ENCODE measurements at regions not wholly inside any gene's neighbourhood (a gene's known extent, or its start where the extent isn't known, plus 50 kb on each side); places are given as distances from the start of the nearest gene placed in this dataset.

DNA sequence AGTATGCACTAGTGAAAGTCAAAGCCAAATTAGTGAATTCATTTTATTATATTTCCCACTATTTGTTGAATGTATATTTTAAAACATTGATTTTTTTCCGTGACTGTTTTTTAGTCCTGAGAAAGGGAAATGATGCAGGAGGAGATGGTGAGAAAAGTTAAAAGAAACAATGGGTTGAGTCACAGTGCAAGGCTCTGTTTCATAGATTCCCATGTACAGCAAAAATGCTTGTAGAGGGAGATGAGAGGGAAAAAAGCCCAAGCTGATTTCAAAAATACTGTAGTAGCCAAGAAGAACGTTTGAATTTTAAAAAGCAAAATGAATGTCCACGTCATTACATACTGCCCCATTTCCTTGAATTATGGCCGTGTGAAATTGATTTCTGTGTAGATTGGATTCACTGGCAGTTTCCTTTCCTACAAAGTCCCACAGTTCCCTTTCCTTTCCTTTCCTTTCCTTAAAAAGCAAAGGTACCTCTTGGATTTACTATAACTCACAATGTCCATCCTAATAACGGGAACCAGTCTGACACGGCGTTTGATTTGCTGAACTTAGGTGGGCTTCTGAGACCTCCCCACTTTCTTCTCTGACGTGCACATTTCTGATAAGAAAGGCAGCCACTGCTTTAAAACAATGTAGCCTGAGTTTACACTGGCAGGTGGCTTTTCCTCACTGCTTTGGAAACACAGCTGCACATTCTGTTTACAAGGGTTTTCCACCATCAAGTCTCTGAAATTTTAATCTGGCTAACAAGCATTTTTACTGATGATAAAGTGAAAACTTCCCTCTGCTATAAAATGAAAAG is 63.7 kb downstream of the SPCS3 start:
- DNase-seq = no peak

DNA sequence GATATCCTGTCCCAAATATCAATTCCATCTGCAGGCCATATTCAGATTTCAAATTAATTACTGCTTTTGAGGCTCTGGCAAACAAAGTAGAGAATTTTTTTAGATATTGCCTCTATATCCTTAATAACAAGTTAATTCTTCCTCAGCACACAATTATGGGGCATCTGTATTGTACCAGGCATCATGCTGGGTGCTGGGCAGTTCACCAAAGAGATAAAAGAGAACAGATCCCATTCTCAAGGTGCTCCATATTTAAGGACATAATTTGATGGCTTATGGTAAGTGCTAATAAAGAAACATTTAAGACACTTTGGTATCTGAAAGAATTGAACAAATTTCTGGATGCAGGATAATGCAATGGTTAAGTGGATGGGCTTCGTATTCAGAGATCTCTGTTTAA is 65.8 kb downstream of the SPCS3 start:
- DNase-seq = no peak

DNA sequence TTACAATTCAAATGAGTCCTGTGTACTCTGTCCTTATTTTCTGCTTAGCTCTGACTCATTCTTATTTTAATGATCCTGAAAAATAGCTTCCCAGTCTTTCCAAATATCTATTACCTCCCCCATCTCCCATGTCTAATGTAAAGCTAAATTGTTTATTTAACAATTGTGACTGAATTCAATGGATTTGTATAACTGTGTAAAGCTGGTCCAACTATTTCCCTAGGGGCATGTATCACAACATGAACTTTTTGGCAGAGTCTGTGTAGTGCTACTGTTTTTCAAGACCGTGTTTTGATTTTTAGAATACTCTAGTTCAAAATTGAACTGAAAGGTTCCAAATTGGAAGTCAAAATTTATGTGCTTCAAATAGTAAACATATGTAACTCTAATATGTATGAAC is 67.8 kb downstream of the SPCS3 start:
- DNase-seq = peak; percentile 18

DNA sequence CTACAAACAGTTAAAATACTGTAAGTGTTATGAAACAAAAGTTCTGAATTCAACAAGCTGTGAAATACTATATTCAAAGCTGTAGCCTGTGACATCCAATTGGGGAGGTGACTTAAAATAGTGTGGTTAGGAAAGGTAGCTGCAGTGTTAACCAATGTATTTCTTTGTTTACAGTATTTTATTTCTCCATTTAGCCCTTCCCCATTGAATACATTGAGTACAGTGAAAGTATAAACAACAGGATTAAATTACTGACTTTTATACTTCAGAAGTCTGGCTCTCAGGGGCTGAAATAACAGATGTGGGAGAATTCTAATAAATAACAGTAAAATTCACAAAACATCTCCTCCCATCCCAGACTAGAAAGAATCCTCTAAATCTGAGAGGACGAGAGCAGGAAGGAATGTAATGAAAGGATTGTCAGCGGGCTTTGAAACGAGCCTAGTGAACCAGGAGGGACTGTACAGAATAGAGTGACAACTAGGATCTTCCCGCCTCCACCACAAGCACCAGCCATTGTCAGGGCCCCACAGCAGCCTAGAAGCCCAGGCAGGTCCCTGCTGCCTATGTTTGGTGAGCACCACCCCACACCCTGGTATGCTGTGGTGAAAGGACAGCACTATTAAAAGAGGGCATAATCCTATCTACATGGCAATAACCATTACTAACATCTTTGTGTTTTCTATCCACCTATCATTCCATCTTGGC is 73.7 kb downstream of the SPCS3 start:
- DNase-seq = no peak

DNA sequence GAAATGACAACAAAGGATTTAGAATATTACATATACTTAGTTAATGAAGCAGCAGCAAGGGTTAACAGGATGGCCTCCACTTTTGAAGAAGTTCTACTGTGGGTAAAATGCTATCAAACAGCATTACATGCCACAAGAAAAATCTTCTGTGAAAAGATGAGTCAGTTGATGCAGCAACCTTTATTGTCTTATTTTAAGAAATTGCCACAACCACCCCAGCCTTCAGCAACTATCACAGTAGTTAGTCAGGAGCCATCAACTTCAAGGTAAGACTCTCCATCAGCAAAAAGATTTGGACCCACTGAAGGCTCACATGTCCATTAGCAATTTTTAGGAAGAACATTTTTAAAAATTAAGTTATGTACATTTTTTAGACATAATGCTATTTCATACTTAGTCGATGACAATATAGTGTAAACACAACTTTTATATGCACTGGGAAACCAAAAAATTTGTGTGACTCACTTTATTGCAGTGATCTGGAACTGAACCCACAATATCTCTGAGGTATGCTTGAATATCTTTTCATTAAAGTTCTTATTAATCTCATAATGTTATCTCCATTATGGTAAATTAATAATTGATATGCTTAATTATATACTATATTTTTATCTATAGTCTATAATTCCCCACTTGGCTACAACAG is 81.2 kb downstream of the SPCS3 start:
- DNase-seq = no peak

DNA sequence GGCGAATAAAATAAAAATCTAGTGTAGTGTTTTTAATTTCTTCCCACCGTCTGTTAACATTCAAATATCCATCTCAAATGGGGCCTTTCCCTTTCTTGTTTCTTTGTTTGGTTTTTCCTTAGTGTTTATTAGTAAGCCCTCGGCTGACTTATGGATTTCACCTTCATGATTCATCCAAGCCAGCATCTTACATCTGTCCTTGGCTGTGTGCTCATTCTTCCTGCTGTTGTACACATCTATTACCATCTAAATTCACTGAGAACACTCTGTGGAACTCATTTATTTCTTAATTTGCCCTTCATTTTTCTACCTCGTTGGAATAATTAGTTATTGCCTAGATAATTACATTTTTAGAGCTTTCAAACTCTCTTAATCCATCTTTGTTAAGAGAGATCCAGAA is 84.9 kb downstream of the SPCS3 start:
- DNase-seq = no peak

DNA sequence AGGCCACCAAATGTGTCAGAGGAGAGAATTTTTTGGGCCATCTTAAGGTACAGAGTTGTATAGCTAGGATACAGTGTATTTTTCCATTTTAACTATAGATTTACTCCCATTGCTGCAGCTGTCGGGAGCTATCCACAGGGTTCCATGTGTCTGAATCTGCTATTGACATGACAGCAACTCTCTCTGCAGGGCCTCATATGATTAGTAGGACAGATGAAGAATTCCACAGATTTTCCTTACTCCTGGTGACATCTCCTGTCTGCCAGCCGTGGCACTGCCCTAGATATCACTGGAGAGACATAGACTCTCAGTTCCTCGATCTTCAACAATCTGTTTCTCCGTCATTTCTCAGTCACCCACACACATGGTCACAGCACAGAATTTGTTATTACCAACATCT is 86.5 kb downstream of the SPCS3 start:
- DNase-seq = no peak

DNA sequence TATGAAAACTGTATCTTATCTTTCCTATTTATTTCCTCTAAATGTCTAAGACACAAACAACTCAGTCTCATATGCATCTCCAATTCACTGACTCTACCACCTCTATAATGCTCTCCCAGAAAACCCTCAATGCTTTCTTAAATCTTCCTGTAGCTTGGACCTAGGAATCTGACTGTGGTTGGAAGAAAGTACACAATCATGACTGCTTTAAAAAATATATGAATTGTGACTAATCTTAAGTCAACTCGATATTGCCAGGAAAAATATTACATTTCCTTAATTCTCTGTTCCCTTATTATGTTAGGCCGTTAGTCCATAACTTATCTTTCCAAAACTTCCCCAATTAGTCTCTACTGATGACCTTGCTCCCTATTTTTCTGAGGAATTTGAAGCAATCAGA is 87.0 kb downstream of the SPCS3 start:
- no peak for DNase-seq

DNA sequence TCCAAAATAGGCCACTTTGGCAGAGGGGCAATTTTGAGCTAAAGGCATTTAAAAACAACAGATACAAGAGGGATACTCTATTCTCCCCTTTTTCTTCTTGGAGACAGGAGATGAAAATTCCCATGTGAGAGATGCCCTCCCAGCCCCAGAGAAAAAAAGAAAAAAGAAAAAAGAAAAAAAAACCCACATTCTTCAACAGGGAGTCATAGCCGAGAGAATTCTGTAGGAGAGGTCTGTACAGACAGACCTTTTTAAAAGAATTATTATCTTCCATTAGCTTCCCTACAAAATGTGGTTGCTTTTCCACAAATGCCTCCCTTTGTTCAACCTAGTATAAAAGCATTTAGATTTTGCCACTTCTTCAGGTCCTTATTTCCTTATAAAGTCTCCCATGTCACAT is 89.9 kb downstream of the SPCS3 start:
- no peak for DNase-seq

DNA sequence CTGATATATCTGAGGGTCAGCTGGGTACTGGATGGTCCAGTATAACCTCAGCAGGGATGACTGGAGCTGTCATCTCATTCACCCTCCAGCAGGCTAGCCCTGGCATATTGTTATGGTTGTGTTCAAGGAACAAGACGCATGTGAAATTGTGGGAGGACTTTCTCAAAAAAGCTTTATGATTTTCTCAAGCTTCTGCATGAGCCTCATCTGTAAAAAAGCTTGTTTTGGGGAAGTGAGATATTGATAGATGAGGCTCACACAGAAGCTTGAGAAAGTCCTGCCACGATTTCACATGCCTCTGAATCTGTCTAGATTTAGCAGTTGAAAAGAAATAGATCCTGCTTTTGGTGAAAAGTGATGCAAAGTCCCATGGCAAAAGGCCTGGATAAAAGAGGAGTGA is 93.4 kb downstream of the SPCS3 start:
- no peak for DNase-seq

DNA sequence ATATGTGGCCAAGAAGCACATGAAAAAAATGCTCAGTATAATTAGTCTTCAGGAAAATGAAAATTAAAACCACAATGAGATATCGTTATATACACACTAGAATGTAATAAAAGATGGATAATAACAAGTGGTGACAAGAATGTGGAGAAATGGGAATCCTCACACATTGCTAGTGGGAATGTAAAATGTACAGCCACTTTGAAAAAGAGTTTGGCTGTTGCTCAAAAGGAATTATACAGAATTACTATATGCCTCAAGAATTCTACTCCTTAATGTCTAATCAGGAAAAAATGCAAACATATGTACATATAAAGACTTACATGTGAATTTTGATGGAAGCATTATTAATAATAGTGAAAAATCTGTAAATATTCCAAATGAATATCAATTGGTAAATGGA is 102.2 kb downstream of the SPCS3 start:
- no peak for DNase-seq

DNA sequence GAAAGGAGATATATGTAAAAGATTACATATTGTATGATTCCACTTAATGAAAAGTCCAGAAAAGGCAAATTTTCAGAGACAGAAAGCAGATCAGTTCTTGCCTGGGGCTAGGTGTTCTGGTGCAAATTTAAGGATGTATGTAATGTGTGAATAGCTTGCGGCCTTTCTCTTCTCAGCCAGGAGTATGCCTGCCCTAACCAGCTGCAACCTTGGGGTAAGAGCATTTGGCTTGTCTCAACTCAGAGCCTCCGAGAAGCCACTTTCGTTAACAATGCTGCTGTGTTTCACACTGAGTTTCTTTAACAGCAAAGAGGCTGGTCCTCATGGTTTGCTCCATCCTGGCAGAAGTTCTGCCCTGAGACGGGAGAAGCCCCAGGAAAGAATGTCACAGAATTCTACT is 102.7 kb downstream of the SPCS3 start:
- DNase-seq = no peak

DNA sequence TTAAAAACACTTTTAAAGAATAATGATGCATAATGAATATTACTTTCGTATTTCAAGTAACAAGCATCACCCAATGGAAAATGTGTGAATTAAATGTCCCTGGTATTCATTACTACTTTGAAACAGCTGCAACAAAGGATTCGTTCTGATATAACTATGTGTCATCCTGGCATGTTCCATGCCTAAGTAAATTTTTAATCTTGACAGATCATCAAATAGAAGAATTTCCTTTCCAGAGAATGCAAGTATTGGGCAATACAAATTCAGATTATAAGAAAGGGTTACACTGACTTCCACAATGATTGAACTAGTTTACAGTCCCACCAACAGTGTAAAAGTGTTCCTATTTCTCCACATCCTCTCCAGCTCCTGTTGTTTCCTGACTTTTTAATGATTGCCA is 105.3 kb downstream of the SPCS3 start:
- no peak for DNase-seq

DNA sequence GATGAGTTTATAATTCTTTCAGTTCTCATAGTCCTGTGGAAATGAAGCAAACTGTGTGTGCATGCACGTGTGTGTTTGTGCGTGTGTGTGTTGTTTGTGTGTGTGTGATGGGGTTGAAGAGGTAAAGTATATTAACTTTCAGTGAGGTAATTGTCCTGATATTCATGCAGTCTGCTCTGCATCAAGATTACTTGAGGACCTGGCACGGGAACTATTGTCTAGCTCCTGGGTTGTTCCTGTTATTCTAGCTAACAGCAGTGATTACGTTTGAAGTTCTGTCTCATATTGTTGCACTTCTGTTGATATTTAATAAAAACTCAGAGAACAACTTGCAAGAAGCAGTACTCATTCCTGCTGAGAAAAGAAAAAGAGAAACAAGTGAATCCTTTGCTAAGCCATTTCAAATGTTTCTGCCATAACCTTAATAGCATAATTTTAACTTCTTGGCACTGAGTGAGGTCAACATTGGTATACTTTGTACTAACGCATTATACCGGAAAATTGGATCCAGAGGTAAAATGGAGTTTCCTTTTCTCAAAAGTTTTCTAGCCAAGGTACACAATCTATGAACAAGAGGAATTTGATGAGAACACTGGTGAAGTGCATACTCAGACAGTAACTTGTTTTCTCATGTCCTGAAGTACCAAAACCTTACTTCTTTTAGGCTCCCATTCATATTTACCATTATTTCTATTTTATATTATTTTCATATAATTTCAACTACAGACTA is 113.2 kb downstream of the SPCS3 start:
- DNase-seq = no peak

DNA sequence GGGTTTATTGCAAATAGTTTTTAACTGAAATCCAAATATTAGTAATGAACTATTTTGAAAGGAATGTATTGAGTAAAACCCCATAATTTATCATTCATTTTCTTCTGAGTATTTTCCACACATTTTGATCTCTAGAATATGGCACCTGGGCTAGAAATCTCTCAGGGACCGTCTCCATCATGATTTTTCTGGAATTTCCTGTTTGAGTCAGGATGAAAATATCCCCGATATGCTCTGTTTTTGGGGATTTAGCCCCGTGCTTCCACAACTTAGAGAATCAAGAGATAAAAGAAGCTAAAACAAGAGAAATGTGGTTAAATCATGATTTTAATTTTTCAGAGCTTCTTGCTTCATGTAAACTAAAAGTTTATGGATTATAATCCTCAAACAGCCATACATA is 114.2 kb downstream of the SPCS3 start:
- DNase-seq = no peak

DNA sequence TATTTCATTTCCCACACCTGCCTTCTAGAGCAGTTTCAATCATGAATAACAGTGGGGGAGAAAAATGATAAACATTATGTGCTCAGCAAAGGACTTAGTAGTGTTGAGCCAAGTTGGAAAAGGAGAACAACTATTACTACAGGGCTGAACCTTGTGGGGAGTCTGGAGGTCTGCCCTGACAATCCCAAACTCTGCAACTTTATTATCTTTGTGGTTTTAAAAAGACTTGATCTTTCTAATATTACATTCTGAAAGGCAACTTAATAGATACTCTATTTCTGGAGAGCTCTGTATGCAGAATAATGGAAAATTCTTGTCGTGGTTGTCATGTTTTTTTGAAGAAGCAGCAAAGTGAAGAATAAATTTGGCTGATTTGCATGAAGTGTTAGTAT is 116.1 kb downstream of the SPCS3 start:
- DNase-seq = no peak

DNA sequence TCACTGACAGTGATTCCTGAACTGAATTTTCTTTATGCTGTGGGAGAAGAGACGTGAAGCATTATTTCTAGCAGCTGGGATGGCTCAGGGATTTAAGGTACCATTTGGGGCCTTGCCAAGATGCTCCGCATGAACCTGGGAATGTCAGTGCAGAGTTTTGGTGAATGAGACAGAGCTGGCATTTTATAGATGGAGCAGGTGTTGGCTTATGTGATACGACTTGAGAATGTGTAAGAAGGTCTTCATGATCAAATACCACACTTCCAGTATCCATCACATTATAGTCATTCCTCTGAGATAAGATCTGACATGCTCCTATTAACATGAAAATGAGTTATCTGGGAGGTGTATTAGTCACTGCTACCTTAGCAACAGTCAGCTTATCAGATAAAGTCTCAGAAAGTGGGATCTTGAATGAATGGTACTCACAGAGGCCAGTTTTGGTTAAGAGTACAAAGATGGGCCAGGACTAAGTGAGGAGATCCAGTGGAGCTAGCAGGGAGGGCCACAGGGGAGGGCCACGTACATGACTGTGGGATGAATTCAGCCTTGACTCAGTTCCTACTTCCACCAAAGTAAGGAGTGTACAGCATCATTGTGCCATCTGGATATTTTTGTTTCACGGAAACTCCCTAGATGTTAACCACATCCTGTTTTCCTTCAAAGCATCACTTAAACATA is 116.7 kb downstream of the SPCS3 start:
- DNase-seq = no peak

DNA sequence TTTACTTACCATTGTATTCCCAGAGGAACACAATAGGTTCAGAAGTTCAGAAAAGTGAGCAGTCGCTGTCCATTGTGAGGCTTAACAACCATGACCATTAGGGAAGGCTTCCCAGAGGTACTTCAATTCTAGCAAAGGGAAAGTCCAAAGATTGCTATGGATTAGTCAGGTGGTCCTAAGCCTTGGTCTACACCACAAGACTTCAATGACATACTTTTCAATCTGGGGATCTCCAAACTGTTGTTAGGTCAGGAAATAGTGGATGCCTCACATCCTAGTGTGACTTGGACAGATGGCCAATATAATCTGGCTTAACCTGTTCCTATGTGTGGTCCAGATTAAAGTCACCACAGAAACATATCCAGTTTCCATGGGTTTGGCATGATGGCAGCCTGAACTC is 118.0 kb downstream of the SPCS3 start:
- no peak for DNase-seq

DNA sequence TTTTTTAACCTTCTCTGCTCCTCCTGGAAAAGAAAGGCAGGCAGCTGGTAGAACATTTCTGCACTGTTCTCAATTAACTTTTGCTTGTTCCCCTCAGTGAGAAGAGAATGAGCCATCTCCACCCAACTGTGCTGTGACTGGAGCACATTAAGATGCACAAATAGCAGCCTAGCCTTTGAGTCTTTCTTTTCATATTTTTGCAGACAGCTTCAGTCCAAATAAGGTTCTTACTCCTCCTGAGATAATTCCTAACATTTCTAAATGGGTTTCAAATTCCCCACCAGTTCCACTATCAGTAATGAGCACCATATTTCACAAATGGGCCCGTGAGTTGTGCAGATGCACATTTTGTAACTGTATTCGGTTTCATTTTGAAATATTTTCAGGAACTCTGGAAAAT is 118.6 kb downstream of the SPCS3 start:
- no peak for DNase-seq

DNA sequence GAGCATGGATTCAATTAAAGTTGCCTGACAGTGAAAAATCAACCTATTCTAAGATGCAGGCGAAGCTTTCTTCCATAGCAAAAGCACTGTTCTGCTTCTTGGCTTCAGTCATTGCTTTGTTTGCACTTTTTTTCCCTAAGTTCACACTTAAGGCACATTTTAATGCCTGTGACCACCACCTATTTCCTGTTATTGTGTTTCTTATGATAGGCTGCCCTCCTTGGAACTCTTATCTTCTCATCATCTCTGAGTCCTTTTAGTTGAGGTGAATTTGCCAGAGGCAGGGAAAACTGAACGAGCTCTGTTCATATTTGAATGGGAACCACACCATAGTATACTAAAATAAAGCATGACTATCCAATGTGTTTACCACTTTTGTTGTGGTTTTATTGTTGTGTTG is 119.8 kb downstream of the SPCS3 start:
- DNase-seq = no peak

DNA sequence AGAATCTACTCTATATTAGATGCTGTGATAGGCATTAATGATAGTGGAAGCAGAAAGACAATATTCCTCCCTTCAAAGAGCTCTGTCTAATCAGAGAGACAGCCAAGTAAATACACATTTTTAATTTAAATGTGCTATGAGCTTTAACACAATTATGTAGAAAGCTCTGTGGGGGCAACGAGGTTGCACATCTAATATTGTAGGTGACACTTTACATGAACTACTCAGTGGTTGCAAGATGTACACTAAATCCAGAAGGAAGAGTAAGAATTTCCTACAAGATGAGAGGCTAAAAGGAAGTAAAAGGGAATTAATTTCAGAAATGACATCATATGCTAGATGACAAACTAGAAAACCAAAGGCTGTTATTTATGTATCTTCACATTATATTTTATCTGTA is 120.9 kb downstream of the SPCS3 start:
- DNase-seq = no peak

DNA sequence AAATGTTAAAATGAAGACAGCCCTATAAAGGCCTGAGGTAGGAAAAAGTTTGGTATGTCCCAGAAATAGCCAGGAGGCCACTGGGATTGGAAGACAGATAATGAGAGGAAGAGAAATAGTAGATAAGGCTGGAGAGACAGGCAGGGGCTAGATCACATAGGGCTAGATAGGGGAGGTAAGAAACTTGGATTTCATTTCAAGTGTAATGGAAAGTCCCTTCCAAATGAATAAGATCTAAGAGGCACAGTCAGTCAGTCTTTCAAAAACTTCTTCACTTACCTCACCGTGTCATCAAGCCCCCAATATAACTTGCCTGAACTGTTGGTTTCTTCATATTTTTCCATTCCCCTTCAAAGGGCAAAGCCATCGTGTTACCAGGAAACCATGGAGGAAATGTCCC is 121.8 kb downstream of the SPCS3 start:
- no peak for DNase-seq

DNA sequence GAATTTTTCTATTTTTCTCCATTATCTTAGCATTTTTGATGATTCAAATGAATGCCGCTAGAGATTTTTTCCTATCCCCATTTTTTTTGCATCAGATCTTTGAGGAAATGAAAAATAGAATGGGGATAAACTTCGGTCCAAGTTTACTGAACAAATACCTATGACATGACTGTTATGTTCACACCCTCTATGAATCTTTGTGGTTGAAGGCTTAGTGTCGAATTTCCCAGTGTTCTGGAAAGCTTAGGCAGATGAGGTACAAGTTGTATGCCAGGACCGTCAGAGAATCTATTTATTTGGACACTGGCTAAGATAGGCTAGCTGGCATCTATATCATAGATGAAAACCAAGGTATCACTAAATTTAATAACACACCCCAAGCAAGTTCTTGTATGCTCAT is 123.4 kb downstream of the SPCS3 start:
- no peak for DNase-seq

Data from NCI-H1417 treated with DMSO at 0.1 percent for 48 hours (cell line).